H9 (cell line): ENCODE measurements at regions not wholly inside any gene's neighbourhood (a gene's known extent, or its start where the extent isn't known, plus 50 kb on each side); places are given as distances from the start of the nearest gene placed in this dataset.
"Not testable (repeated sequence)": the region's sequence is repeated elsewhere in the genome, so short reads cannot be mapped to it uniquely, and the experiment has no call there.

Experiments
- DNase-seq: peaks from one replicate; pipeline ENCODE4 v3.0.0-alpha.2; 2017
- H2AFZ ChIP-seq: one replicate; pipeline ENCODE4 v1.6.1; 2013; ENCODE audit warnings: mild to moderate bottlenecking, low read length, control low read depth, moderate library complexity
- H2AK5ac ChIP-seq: 2 replicates; pipeline ENCODE4 v1.6.1; 2013; ENCODE audit warnings: low read length, control low read depth, mixed read lengths; ENCODE audit not compliant: insufficient read length
- H2BK120ac ChIP-seq: one replicate; pipeline ENCODE4 v1.6.1; 2013; ENCODE audit warnings: low read depth, mild to moderate bottlenecking, low read length, control low read depth, inconsistent platforms; ENCODE audit not compliant: poor library complexity, severe bottlenecking
- H2BK12ac ChIP-seq: 2 replicates; pipeline ENCODE4 v1.6.1; 2013; ENCODE audit warnings: low read length, control low read depth, mixed read lengths, low read depth; ENCODE audit not compliant: insufficient read length
- H2BK15ac ChIP-seq: 2 replicates; pipeline ENCODE4 v1.6.1; 2013; ENCODE audit warnings: low read depth, low read length, control low read depth
- H2BK20ac ChIP-seq: one replicate; pipeline ENCODE4 v1.6.1; 2013; ENCODE audit warnings: low read depth, mild to moderate bottlenecking, low read length, control low read depth, inconsistent platforms; ENCODE audit not compliant: poor library complexity, severe bottlenecking
- H2BK5ac ChIP-seq: 2 replicates; pipeline ENCODE4 v1.6.1; 2013; ENCODE audit warnings: low read length, control low read depth, mixed read lengths; ENCODE audit not compliant: insufficient read length
- H3K14ac ChIP-seq: 2 replicates; pipeline ENCODE4 v1.6.1; 2013; ENCODE audit warnings: low read length, control low read depth; ENCODE audit not compliant: insufficient read depth
- H3K18ac ChIP-seq: 2 replicates; pipeline ENCODE4 v1.6.1; 2013; ENCODE audit warnings: low read depth, mild to moderate bottlenecking, mixed read lengths, low read length, control low read depth; ENCODE audit not compliant: insufficient read length
- H3K23ac ChIP-seq: 2 replicates; pipeline ENCODE4 v1.6.1; 2013; ENCODE audit warnings: low read length, control low read depth, mixed read lengths, low read depth; ENCODE audit not compliant: insufficient read length
- H3K23me2 ChIP-seq: 2 replicates; pipeline ENCODE4 v1.6.1; 2013; ENCODE audit warnings: low read depth, mild to moderate bottlenecking, mixed read lengths, low read length, control low read depth; ENCODE audit not compliant: insufficient read length, poor library complexity, severe bottlenecking
- H3K27ac ChIP-seq: 2 replicates; pipeline ENCODE4 v1.5.1; 2013; ENCODE audit warnings: low read length, control low read depth, mixed read lengths, low read depth; ENCODE audit not compliant: insufficient read length
- H3K27me3 ChIP-seq: 2 replicates; pipeline ENCODE4 v1.6.1; 2013; ENCODE audit warnings: low read length, control low read depth, inconsistent platforms; ENCODE audit not compliant: insufficient read depth
- H3K4ac ChIP-seq: 2 replicates; pipeline ENCODE4 v1.6.1; 2013; ENCODE audit warnings: low read depth, mild to moderate bottlenecking, control low read depth, inconsistent platforms, low read length, moderate library complexity
- H3K4me1 ChIP-seq: 2 replicates; pipeline ENCODE4 v1.6.1; 2013; ENCODE audit warnings: low read length, control low read depth, inconsistent platforms; ENCODE audit not compliant: insufficient read depth
- H3K4me2 ChIP-seq: 2 replicates; pipeline ENCODE4 v1.6.1; 2013; ENCODE audit warnings: low read length, control low read depth, mixed read lengths; ENCODE audit not compliant: insufficient read length, insufficient read depth
- H3K56ac ChIP-seq: 2 replicates; pipeline ENCODE4 v1.6.1; 2013; ENCODE audit warnings: low read depth, mild to moderate bottlenecking, mixed read lengths, low read length, control low read depth; ENCODE audit not compliant: insufficient read length
- H3K79me1 ChIP-seq: 2 replicates; pipeline ENCODE4 v1.6.1; 2013; ENCODE audit warnings: low read depth, mild to moderate bottlenecking, moderate library complexity, low read length, control low read depth, inconsistent platforms; ENCODE audit not compliant: insufficient read depth, poor library complexity, severe bottlenecking
- H3K79me2 ChIP-seq: 2 replicates; pipeline ENCODE4 v1.6.1; 2013; ENCODE audit warnings: low read length, control low read depth, inconsistent platforms; ENCODE audit not compliant: insufficient read depth
- H3K9ac ChIP-seq: 2 replicates; pipeline ENCODE4 v1.6.1; 2013; ENCODE audit warnings: low read length, control low read depth, mixed read lengths; ENCODE audit not compliant: insufficient read length; ENCODE audit errors: extremely low read depth
- H3K9me3 ChIP-seq: one replicate; pipeline ENCODE4 v1.6.1; 2013; ENCODE audit warnings: low read depth, low read length, inconsistent platforms; ENCODE audit not compliant: control insufficient read depth
- H3T11ph ChIP-seq: one replicate; pipeline ENCODE4 v1.6.1; 2013; ENCODE audit warnings: mild to moderate bottlenecking, low read length, control low read depth, inconsistent platforms
- H4K20me1 ChIP-seq: one replicate; pipeline ENCODE4 v1.6.1; 2013; ENCODE audit not compliant: control insufficient read depth, insufficient read length, insufficient read depth
- H4K5ac ChIP-seq: 2 replicates; pipeline ENCODE4 v1.6.1; 2013; ENCODE audit warnings: low read depth, mild to moderate bottlenecking, mixed read lengths, low read length, control low read depth; ENCODE audit not compliant: insufficient read length
- H4K8ac ChIP-seq: replicated peaks from 2 replicates; pipeline ENCODE4 v1.6.1; 2013; ENCODE audit warnings: low read length, control low read depth, mixed read lengths, low read depth; ENCODE audit not compliant: insufficient read length
- H4K91ac ChIP-seq: 2 replicates; pipeline ENCODE4 v1.6.1; 2013; ENCODE audit warnings: low read depth, mild to moderate bottlenecking, moderate library complexity, mixed read lengths, low read length, control low read depth; ENCODE audit not compliant: insufficient read length
- H3K27ac Mint-ChIP-seq, 3 experiments: 2 replicates in 2 of 3; 3 replicates in 1 of 3; pipeline ENCODE4 v1.8.0; 2020 to 2021; ENCODE audit warnings: mixed read lengths in 3 of 3, mild to moderate bottlenecking in 1 of 3, moderate library complexity in 1 of 3
- H3K27me3 Mint-ChIP-seq: 2 replicates; pipeline ENCODE4 v1.8.0; 2021; ENCODE audit warnings: low read depth, mild to moderate bottlenecking, moderate library complexity, mixed read lengths
- H3K36me3 Mint-ChIP-seq, 3 experiments: 2 replicates in 2 of 3; 3 replicates in 1 of 3; pipeline ENCODE4 v1.8.0; 2020 to 2021; ENCODE audit warnings: low read depth in 3 of 3, mixed read lengths in 3 of 3; ENCODE audit not compliant: insufficient read depth in 1 of 3
- H3K4me1 Mint-ChIP-seq, 2 experiments: 2 replicates each; pipeline ENCODE4 v1.8.0; 2020; ENCODE audit warnings: mixed read lengths in 2 of 2
- H3K4me3 Mint-ChIP-seq, 2 experiments: 2 replicates in 1 of 2; 3 replicates in 1 of 2; pipeline ENCODE4 v1.8.0; 2020 to 2021; ENCODE audit warnings: mild to moderate bottlenecking in 2 of 2, mixed read lengths in 2 of 2, moderate library complexity in 1 of 2
- H3K9me3 Mint-ChIP-seq, 2 experiments: 2 replicates in 1 of 2; 3 replicates in 1 of 2; pipeline ENCODE4 v1.8.0; 2020; ENCODE audit warnings: mild to moderate bottlenecking in 2 of 2, mixed read lengths in 2 of 2, moderate library complexity in 1 of 2
- WGBS: extraction: QIAGEN DNeasy Blood & Tissue Kit; methylation state at CpG from one replicate; pipeline ENCODE4 v1.1.7; 2013; ENCODE audit warnings: missing lambda C conversion rate, low lambda C conversion rate, mixed read lengths; ENCODE audit not compliant: insufficient read length; ENCODE audit errors: extremely low coverage; 5-methylcytosine and 5-hydroxymethylcytosine counted together

DNA sequence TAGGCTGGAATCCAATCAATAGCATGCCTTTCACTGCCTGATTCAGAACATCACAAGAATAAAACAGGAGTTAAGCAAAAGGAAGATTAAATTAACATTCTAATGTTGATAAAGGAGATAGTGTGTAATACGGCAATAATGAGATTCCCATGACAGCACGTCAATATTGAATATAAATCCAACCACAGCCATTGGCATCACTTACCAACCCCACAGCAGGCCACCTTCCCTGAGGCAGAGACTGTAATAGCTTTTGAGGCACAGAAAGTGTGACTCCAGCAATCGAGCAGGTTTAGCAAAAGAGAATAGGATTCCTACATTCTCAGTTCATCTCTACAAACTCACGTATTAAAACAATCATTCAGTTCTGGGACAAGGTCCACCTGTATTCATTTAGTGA is 954.6 kb upstream of the CDH18 start:
- not testable (repeated sequence) for H3K4ac ChIP-seq, H3K27ac Mint-ChIP-seq, H3K56ac ChIP-seq, H3K27me3 ChIP-seq, H3K79me2 ChIP-seq, H4K91ac ChIP-seq, H3K79me1 ChIP-seq, H2AFZ ChIP-seq, H3K4me3 Mint-ChIP-seq, H3K4me2 ChIP-seq, H3K27ac ChIP-seq, H3K4me1 Mint-ChIP-seq, H3K4me1 ChIP-seq, H3T11ph ChIP-seq, H3K36me3 Mint-ChIP-seq, H2AK5ac ChIP-seq, H3K9me3 Mint-ChIP-seq, H3K9me3 ChIP-seq, DNase-seq, H2BK20ac ChIP-seq, H3K18ac ChIP-seq, H3K23me2 ChIP-seq, H3K27me3 Mint-ChIP-seq, H2BK15ac ChIP-seq, H2BK120ac ChIP-seq, H3K9ac ChIP-seq, H4K5ac ChIP-seq, H3K14ac ChIP-seq, H2BK5ac ChIP-seq, H3K23ac ChIP-seq, H4K20me1 ChIP-seq, H4K8ac ChIP-seq, H2BK12ac ChIP-seq
- WGBS, result no CpG with 5 or more reads among the region's 4 CpGs

GRCh38 chr5:20940786-20941185 is 952.8 kb upstream of the CDH18 start:
- not testable (repeated sequence) for H2AK5ac ChIP-seq, H4K8ac ChIP-seq, H3K56ac ChIP-seq, H2BK20ac ChIP-seq, H3K9ac ChIP-seq, H3K4ac ChIP-seq, H3K36me3 Mint-ChIP-seq, H3K18ac ChIP-seq, H2AFZ ChIP-seq, H2BK15ac ChIP-seq, H2BK12ac ChIP-seq, H4K20me1 ChIP-seq, H3K79me1 ChIP-seq, H3K79me2 ChIP-seq, H3K9me3 Mint-ChIP-seq, H3K27ac ChIP-seq, H3K4me1 ChIP-seq, H3K23ac ChIP-seq, H3K27me3 ChIP-seq, DNase-seq, H3K27ac Mint-ChIP-seq, H3T11ph ChIP-seq, H3K4me1 Mint-ChIP-seq, H4K91ac ChIP-seq, H3K23me2 ChIP-seq, H3K14ac ChIP-seq, H3K9me3 ChIP-seq, H3K4me3 Mint-ChIP-seq, H3K27me3 Mint-ChIP-seq, H2BK120ac ChIP-seq, H3K4me2 ChIP-seq, H4K5ac ChIP-seq, H2BK5ac ChIP-seq
- no CpG with 5 or more reads among the region's 4 CpGs for WGBS
